HepG2 (cell line): ENCODE measurements at regions not wholly inside any gene's neighbourhood (a gene's known extent, or its start where the extent isn't known, plus 50 kb on each side); places are given as distances from the start of the nearest gene placed in this dataset.

Experiments used
- ATAC-seq: fragments of 200-7000 bp; cut with Tn5 transposase; 3 replicates; pipeline ENCODE4 v1.9.1; 2020; ENCODE audit warnings: mild to moderate bottlenecking, moderate library complexity
- BruUV-seq: library from RNA; stranded (reverse); fragments of 400-500 nt; replicated peaks from 2 replicates; lab custom pipeline; 2021; lab: Mats Ljungman, UMichigan
- CTCF ChIA-PET: fragments of 300-600 bp; formaldehyde crosslinking; extraction: SDS; loops from one replicate; lab custom pipeline; 2021; ENCODE audit warnings: low total read pairs, inconsistent platforms, low intra/inter-chr PET ratio; lab: Yijun Ruan, JAX
- POLR2A ChIA-PET: fragments of 350-600 bp; sonication (Branson Sonifier 250); formaldehyde crosslinking; loops from one replicate; lab custom pipeline; 2020; ENCODE audit warnings: antibody characterized with exemption, inconsistent platforms; lab: Yijun Ruan, JAX
- DNase-seq: peaks from one replicate; pipeline ENCODE4 v3.0.0-alpha.2; 2015; ENCODE audit warnings: low spot score
- FAIRE-seq: peaks from 3 replicates; lab custom pipeline; 2011; peaks lifted over from hg19 to GRCh38; lab: Jason Lieb, UNC
- H2AFZ ChIP-seq: one replicate; pipeline ENCODE4 v1.6.1; 2011; ENCODE audit warnings: low read length, inconsistent platforms
- H3K27ac ChIP-seq: fragments of 300-600 bp; 3 replicates; pipeline ENCODE4 v1.8.0; 2011; ENCODE audit warnings: mixed run types, mild to moderate bottlenecking, mixed read lengths, low read length, inconsistent platforms; ENCODE audit not compliant: insufficient read depth; ENCODE audit errors: extremely low read length
- H3K27me3 ChIP-seq, 2 experiments: fragments of 200-600 bp in 1 of 2; 2 replicates in 1 of 2; 3 replicates in 1 of 2; pipeline versions ENCODE4 v1.6.0 to v1.8.0; 2011; ENCODE audit warnings: low read length in 2 of 2, mild to moderate bottlenecking in 2 of 2, moderate library complexity in 2 of 2, inconsistent platforms in 1 of 2; ENCODE audit not compliant: insufficient read depth in 2 of 2, control insufficient read depth in 1 of 2
- H3K36me3 ChIP-seq, 2 experiments: fragments of 200-600 bp in 1 of 2; replicated peaks in 1 of 2; 2 replicates in 1 of 2; 3 replicates in 1 of 2; pipeline versions ENCODE4 v1.5.1 to v1.8.0; 2011; ENCODE audit warnings: low read length in 2 of 2, inconsistent platforms in 1 of 2; ENCODE audit not compliant: insufficient read depth in 2 of 2, control insufficient read depth in 1 of 2
- H3K4me1 ChIP-seq: 2 replicates; pipeline ENCODE4 v1.5.1; 2012; ENCODE audit warnings: low read length, inconsistent platforms; ENCODE audit not compliant: insufficient read depth
- H3K4me2 ChIP-seq: 2 replicates; pipeline ENCODE4 v1.6.0; 2011; ENCODE audit warnings: low read depth, low read length, inconsistent platforms
- H3K4me3 ChIP-seq, 3 experiments: fragments of 200-600 bp in 1 of 3; sonication (generic), shearing (Covaris generic) in 1 of 3; replicated peaks in 1 of 3; 2 replicates each; pipeline ENCODE4 v1.5.1; 2011 to 2016; ENCODE audit warnings: low read length in 3 of 3, inconsistent platforms in 2 of 3, low read depth in 2 of 3, mild to moderate bottlenecking in 2 of 3, control low read depth in 1 of 3, mixed read lengths in 1 of 3; ENCODE audit not compliant: insufficient read depth in 1 of 3
- H3K79me2 ChIP-seq: one replicate; pipeline ENCODE4 v1.6.1; 2011; ENCODE audit warnings: low read length, inconsistent platforms; ENCODE audit not compliant: insufficient read depth
- H3K9ac ChIP-seq: 2 replicates; pipeline ENCODE4 v1.6.0; 2011; ENCODE audit warnings: mild to moderate bottlenecking, low read depth, low read length, inconsistent platforms; ENCODE audit not compliant: insufficient read depth
- H3K9me3 ChIP-seq: 2 replicates; pipeline ENCODE4 v1.5.1; 2012; ENCODE audit warnings: mild to moderate bottlenecking, low read length
- H4K20me1 ChIP-seq: 2 replicates; pipeline ENCODE4 v1.6.0; 2011; ENCODE audit warnings: inconsistent platforms, mild to moderate bottlenecking, low read length, moderate library complexity; ENCODE audit not compliant: insufficient read depth
- BHLHE40 ChIP-seq: IDR thresholded peaks from 2 replicates; pipeline ENCODE4 v1.6.1; 2011; ENCODE audit warnings: low read length, improper control_type of control experiment
- CEBPZ ChIP-seq: IDR thresholded peaks from 2 replicates; pipeline ENCODE4 v1.6.1; 2012; ENCODE audit warnings: low read length, improper control_type of control experiment
- CENPBD1 ChIP-seq: sonication (generic); formaldehyde crosslinking; IDR thresholded peaks from 2 replicates; pipeline ENCODE4 v1.8.0; 2022; ENCODE audit warnings: missing genetic modification reagents, low read depth, mild to moderate bottlenecking, borderline replicate concordance
- ELF1 ChIP-seq: sonication (generic); formaldehyde crosslinking; IDR thresholded peaks from 2 replicates; pipeline ENCODE4 v1.4.0; 2020; ENCODE audit warnings: missing genetic modification reagents
- ESRRA ChIP-seq: sonication (generic); formaldehyde crosslinking; IDR thresholded peaks from 2 replicates; pipeline ENCODE4 v1.5.1; 2020; ENCODE audit warnings: mild to moderate bottlenecking, low read depth, missing genetic modification reagents
- HOXA7 ChIP-seq: sonication (generic); formaldehyde crosslinking; IDR thresholded peaks from 2 replicates; pipeline ENCODE4 v1.8.1; 2022; ENCODE audit warnings: mild to moderate bottlenecking, missing genetic modification reagents, moderate library complexity
- HOXA9 ChIP-seq: sonication (generic); formaldehyde crosslinking; IDR thresholded peaks from 2 replicates; pipeline ENCODE4 v1.8.1; 2022; ENCODE audit warnings: missing genetic modification reagents, mild to moderate bottlenecking, moderate library complexity, borderline replicate concordance
- KDM3A ChIP-seq: IDR thresholded peaks from 2 replicates; pipeline ENCODE4 v1.6.1; 2018; ENCODE audit warnings: low read depth, missing compliant biosample characterization
- MAF1 ChIP-seq: sonication (generic); formaldehyde crosslinking; IDR thresholded peaks from 2 replicates; pipeline ENCODE4 v1.5.0; 2020; ENCODE audit warnings: missing genetic modification reagents, borderline replicate concordance
- MAZ ChIP-seq, 2 experiments: sonication (generic) in 1 of 2; formaldehyde crosslinking in 1 of 2; IDR thresholded peaks; 2 replicates each; pipeline versions ENCODE4 v1.5.0 to v1.6.1; 2012 to 2020; ENCODE audit warnings: low read depth in 2 of 2, mild to moderate bottlenecking in 2 of 2, borderline replicate concordance in 1 of 2, improper control_type of control experiment in 1 of 2, low read length in 1 of 2, missing genetic modification reagents in 1 of 2, moderate library complexity in 1 of 2
- MED1 ChIP-seq: sonication (generic); formaldehyde crosslinking; IDR thresholded peaks from 2 replicates; pipeline ENCODE4 v1.4.0; 2020; ENCODE audit warnings: missing genetic modification reagents
- MIER3 ChIP-seq: IDR thresholded peaks from 2 replicates; pipeline ENCODE4 v1.6.1; 2016; ENCODE audit warnings: missing compliant biosample characterization, borderline replicate concordance
- ZBTB2 ChIP-seq: sonication (generic); formaldehyde crosslinking; IDR thresholded peaks from 2 replicates; pipeline ENCODE4 v1.8.0; 2022; ENCODE audit warnings: low read depth, missing genetic modification reagents
- ZBTB7B ChIP-seq: sonication (generic); formaldehyde crosslinking; IDR thresholded peaks from 2 replicates; pipeline ENCODE4 v1.4.0; 2020; ENCODE audit warnings: missing genetic modification reagents
- ZC3H13 ChIP-seq: sonication (generic); formaldehyde crosslinking; IDR thresholded peaks from 2 replicates; pipeline ENCODE4 v1.8.1; 2023; ENCODE audit warnings: mild to moderate bottlenecking, missing genetic modification reagents, moderate library complexity
- ZNF143 ChIP-seq: sonication (generic); formaldehyde crosslinking; IDR thresholded peaks from 2 replicates; pipeline ENCODE4 v1.4.0; 2020; ENCODE audit warnings: missing genetic modification reagents
- ZNF33B ChIP-seq: sonication (generic); formaldehyde crosslinking; IDR thresholded peaks from 2 replicates; pipeline ENCODE4 v1.5.1; 2020; ENCODE audit warnings: mild to moderate bottlenecking, missing genetic modification reagents
- ZNF782 ChIP-seq: sonication (generic); formaldehyde crosslinking; IDR thresholded peaks from 2 replicates; pipeline ENCODE4 v1.4.0; 2020; ENCODE audit warnings: missing genetic modification reagents, mild to moderate bottlenecking, borderline replicate concordance
- WGBS: methylation state at CpG from one replicate; pipeline ENCODE4 v1.1.6; 2017; ENCODE audit warnings: low lambda C conversion rate; 5-methylcytosine and 5-hydroxymethylcytosine counted together
- in situ Hi-C: cut with HindIII; loops from 2 replicates; pipeline ENCODE4 v1.10.0; 2017; ENCODE audit warnings: low pct_unique_long_range_greater_than_20kb; ENCODE audit not compliant: extremely low pct_ligation_motif_present
- intact Hi-C: fragments of 100-400 bp; cut with micrococcal nuclease; formaldehyde crosslinking; loops from one replicate; pipeline ENCODE4 v1.10.0; 2022; ENCODE audit not compliant: unreplicated experiment
- TF ChIP-seq, protein P1 (sequence below): sonication (generic); formaldehyde crosslinking; IDR thresholded peaks from 2 replicates; pipeline ENCODE4 v1.4.0; 2020; ENCODE audit warnings: mild to moderate bottlenecking, missing genetic modification reagents

GRCh38 chrY:18650746-18651145, 104.2 kb downstream of the HSFY1 start (continued):
- no peak for TF ChIP-seq CEBPZ
- no peak for TF ChIP-seq CENPBD1 (CRISPR knock-in tag)
- TF ChIP-seq ZNF782: no peak

DNA sequence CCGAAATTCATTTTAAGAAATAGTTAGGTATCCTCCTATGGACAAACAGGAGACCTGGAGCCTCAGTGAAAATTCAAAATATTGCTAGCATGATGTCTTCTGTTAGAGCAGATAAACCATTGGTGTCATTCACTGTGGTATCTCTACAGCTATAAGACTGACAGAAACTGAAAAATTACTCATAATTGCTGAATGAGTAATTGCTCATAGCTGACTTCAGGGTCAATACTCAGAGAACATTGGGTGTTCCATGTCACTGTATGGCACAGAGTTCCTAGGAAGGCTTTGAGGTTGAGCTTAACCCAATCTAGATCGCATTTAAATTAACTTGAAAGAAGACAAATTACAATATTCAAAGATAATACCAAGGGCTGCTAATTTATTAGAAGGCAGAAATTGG, 109.0 kb downstream of the HSFY2 start:
- intact Hi-C loops: no loop called here
- H3K79me2 ChIP-seq: no peaks in the 10 kb centered on the region
- H3K9me3 ChIP-seq: no peaks in the 10 kb centered on the region
- H3K4me1 ChIP-seq: no peaks in the 10 kb centered on the region
- CTCF ChIA-PET: no interaction called here
- no peak overlapping the region for H3K4me3 ChIP-seq
- no peaks in the 10 kb centered on the region for H3K27me3 ChIP-seq
- no peak overlapping the region for H2AFZ ChIP-seq
- 5% methylated on average over 2 of the region's 2 CpGs for WGBS
- in situ Hi-C loops: no loop called here
- H4K20me1 ChIP-seq: no peaks in the 10 kb centered on the region
- no peak overlapping the region for H3K9ac ChIP-seq
- H3K27ac ChIP-seq: no peak overlapping the region
- POLR2A ChIA-PET: no interaction called here
- no peak overlapping the region for H3K4me2 ChIP-seq
- no peaks in the 10 kb centered on the region for H3K36me3 ChIP-seq
- ATAC-seq (no peak), DNase-seq (no peak), FAIRE-seq (no peak)
- no TSS peak for BruUV-seq
- TF ChIP-seq MAF1 (CRISPR knock-in tag) (no peak), ZNF143 (CRISPR knock-in tag) (no peak), ZC3H13 (CRISPR knock-in tag) (no peak), ZBTB7B (CRISPR knock-in tag) (no peak), MED1 (CRISPR knock-in tag) (no peak), HOXA7 (CRISPR knock-in tag) (no peak), MAZ (IDR thresholded peaks at IDR 0.05; ENCODE audit: borderline replicate concordance, low read depth, low read length) (no peak), MAZ (CRISPR knock-in tag; IDR thresholded peaks at IDR 0.05; ENCODE audit: low read depth) (no peak), ZNF33B (CRISPR knock-in tag) (no peak), ELF1 (CRISPR knock-in tag) (no peak), ESRRA (CRISPR knock-in tag) (no peak), HOXA9 (no peak), BHLHE40 (no peak), ZBTB2 (CRISPR knock-in tag) (no peak), KDM3A (no peak), MIER3 (no peak)
- TF ChIP-seq, protein P1, sequence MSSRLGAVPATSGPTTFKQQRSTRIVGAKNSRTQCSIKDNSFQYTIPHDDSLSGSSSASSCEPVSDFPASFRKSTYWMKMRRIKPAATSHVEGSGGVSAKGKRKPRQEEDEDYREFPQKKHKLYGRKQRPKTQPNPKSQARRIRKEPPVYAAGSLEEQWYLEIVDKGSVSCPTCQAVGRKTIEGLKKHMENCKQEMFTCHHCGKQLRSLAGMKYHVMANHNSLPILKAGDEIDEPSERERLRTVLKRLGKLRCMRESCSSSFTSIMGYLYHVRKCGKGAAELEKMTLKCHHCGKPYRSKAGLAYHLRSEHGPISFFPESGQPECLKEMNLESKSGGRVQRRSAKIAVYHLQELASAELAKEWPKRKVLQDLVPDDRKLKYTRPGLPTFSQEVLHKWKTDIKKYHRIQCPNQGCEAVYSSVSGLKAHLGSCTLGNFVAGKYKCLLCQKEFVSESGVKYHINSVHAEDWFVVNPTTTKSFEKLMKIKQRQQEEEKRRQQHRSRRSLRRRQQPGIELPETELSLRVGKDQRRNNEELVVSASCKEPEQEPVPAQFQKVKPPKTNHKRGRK: no peak
